Uterus (tissue), 2 donors: ENCODE measurements at regions not wholly inside any gene's neighbourhood (a gene's known extent, or its start where the extent isn't known, plus 50 kb on each side); places are given as distances from the start of the nearest gene placed in this dataset.

ENCODE experiments used
- POLR2A ChIP-seq, 2 donors: fragments of 450-650 bp; IDR thresholded peaks; one replicate each; pipeline ENCODE4 v1.6.1; 2016; ENCODE audit warnings: antibody characterized with exemption in 2 of 2, mild to moderate bottlenecking in 1 of 2, moderate library complexity in 1 of 2
- TF ChIP-seq, protein P1 (sequence below), 4 experiments: fragments of 200-600 bp in 2 of 4; fragments of 450-650 bp in 2 of 4; sonication (generic) in 2 of 4; IDR thresholded peaks; one replicate each; pipeline ENCODE4 v1.5.1; 2016 to 2019; ENCODE audit warnings: antibody characterized with exemption in 4 of 4, mild to moderate bottlenecking in 2 of 4, moderate library complexity in 1 of 4

GRCh38 chr14:40784860-40785259 lies 821.8 kb upstream of the LRFN5 start:
- TF ChIP-seq, protein P1, sequence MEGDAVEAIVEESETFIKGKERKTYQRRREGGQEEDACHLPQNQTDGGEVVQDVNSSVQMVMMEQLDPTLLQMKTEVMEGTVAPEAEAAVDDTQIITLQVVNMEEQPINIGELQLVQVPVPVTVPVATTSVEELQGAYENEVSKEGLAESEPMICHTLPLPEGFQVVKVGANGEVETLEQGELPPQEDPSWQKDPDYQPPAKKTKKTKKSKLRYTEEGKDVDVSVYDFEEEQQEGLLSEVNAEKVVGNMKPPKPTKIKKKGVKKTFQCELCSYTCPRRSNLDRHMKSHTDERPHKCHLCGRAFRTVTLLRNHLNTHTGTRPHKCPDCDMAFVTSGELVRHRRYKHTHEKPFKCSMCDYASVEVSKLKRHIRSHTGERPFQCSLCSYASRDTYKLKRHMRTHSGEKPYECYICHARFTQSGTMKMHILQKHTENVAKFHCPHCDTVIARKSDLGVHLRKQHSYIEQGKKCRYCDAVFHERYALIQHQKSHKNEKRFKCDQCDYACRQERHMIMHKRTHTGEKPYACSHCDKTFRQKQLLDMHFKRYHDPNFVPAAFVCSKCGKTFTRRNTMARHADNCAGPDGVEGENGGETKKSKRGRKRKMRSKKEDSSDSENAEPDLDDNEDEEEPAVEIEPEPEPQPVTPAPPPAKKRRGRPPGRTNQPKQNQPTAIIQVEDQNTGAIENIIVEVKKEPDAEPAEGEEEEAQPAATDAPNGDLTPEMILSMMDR (IDR thresholded peaks at IDR 0.05): no peak
- TF ChIP-seq POLR2A (IDR thresholded peaks at IDR 0.05): no peak
